A549 (cell line): ENCODE measurements at regions not wholly inside any gene's neighbourhood (a gene's known extent, or its start where the extent isn't known, plus 50 kb on each side); places are given as distances from the start of the nearest gene placed in this dataset.

Source experiments
- CEBPB ChIP-seq, 2 experiments: fragments of >200 bp in 1 of 2; sonication (Bioruptor Twin) in 1 of 2; formaldehyde crosslinking in 1 of 2; IDR thresholded peaks; 2 replicates each; pipeline ENCODE4 v1.6.1; 2012 to 2016
- EHMT2 ChIP-seq: fragments of 200-600 bp; sonication (generic); IDR thresholded peaks from 2 replicates; pipeline ENCODE4 v1.6.1; 2016; ENCODE audit warnings: antibody characterized with exemption, low read depth, mild to moderate bottlenecking, moderate library complexity
- EP300 ChIP-seq, 2 experiments: fragments of >200 bp; sonication (Bioruptor Twin); formaldehyde crosslinking; IDR thresholded peaks; 2 replicates in 1 of 2; 3 replicates in 1 of 2; pipeline ENCODE4 v1.6.1; 2016 to 2017
- HOXA7 ChIP-seq: fragments of 250-450 bp; sonication (Bioruptor Pico); IDR thresholded peaks from 2 replicates; pipeline ENCODE4 v1.5.0; 2020; ENCODE audit warnings: mild to moderate bottlenecking, moderate library complexity
- JUN ChIP-seq, 2 experiments: fragments of >200 bp; sonication (Bioruptor Twin); formaldehyde crosslinking; IDR thresholded peaks; 2 replicates in 1 of 2; 3 replicates in 1 of 2; pipeline ENCODE4 v1.6.1; 2016 to 2017
- MAFK ChIP-seq: fragments of 450-650 bp; IDR thresholded peaks from 2 replicates; pipeline ENCODE4 v1.6.1; 2014; ENCODE audit not compliant: partially characterized antibody
- MYC ChIP-seq: IDR thresholded peaks from 2 replicates; pipeline ENCODE4 v1.6.1; 2012; ENCODE audit warnings: mild to moderate bottlenecking, inconsistent platforms, low read length, improper control_type of control experiment, borderline replicate concordance
- RAD21 ChIP-seq, 2 experiments: fragments of >200 bp in 1 of 2; sonication (Bioruptor Twin) in 1 of 2; formaldehyde crosslinking in 1 of 2; IDR thresholded peaks in 1 of 2; conservative IDR thresholded peaks in 1 of 2; 2 replicates in 1 of 2; 3 replicates in 1 of 2; pipeline ENCODE4 v1.6.1; 2012 to 2018; ENCODE audit warnings: inconsistent platforms in 1 of 2
- SMC3 ChIP-seq: fragments of >200 bp; sonication (Bioruptor Twin); formaldehyde crosslinking; IDR thresholded peaks from 3 replicates; pipeline ENCODE4 v1.6.1; 2018; ENCODE audit warnings: inconsistent platforms
- TFCP2L1 ChIP-seq: fragments of 250-450 bp; sonication (Bioruptor Pico); IDR thresholded peaks from 2 replicates; pipeline ENCODE4 v1.5.0; 2021; ENCODE audit warnings: mild to moderate bottlenecking
- ZSCAN20 ChIP-seq: fragments of 250-450 bp; sonication (Bioruptor Pico); IDR thresholded peaks from 2 replicates; pipeline ENCODE4 v1.8.0; 2022; ENCODE audit warnings: mild to moderate bottlenecking, moderate library complexity
- TF ChIP-seq, protein P1 (sequence below): fragments of >200 bp; sonication (Bioruptor Twin); formaldehyde crosslinking; IDR thresholded peaks from 3 replicates; pipeline ENCODE4 v1.5.1; 2016

DNA sequence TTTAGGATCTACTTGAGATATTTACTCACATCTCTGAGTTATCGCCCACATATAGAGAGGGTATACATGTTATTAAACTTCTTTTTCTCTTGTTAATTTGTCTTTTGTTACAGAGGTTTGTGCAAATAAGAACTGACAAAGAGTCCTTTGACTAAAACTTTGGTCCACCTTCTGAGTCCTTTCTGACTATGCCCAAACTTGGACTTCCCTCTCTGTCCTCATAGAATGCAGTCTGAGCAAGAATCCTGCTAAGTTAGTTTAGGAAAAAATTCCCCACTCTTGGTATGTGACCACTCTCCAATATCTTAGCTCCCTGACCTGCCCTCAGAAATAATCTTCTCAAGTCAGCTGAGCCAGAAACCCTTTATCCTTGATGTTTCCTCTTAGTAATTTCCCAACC is 257.5 kb upstream of the REG3G start:
- no peak for TF ChIP-seq SMC3
- TF ChIP-seq MAFK = no peak
- TF ChIP-seq, protein P1, sequence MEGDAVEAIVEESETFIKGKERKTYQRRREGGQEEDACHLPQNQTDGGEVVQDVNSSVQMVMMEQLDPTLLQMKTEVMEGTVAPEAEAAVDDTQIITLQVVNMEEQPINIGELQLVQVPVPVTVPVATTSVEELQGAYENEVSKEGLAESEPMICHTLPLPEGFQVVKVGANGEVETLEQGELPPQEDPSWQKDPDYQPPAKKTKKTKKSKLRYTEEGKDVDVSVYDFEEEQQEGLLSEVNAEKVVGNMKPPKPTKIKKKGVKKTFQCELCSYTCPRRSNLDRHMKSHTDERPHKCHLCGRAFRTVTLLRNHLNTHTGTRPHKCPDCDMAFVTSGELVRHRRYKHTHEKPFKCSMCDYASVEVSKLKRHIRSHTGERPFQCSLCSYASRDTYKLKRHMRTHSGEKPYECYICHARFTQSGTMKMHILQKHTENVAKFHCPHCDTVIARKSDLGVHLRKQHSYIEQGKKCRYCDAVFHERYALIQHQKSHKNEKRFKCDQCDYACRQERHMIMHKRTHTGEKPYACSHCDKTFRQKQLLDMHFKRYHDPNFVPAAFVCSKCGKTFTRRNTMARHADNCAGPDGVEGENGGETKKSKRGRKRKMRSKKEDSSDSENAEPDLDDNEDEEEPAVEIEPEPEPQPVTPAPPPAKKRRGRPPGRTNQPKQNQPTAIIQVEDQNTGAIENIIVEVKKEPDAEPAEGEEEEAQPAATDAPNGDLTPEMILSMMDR = no peak
- no peak for TF ChIP-seq JUN (IDR thresholded peaks at IDR 0.05)
- TF ChIP-seq EHMT2 = no peak
- no peak for TF ChIP-seq EP300 (IDR thresholded peaks at IDR 0.05)
- TF ChIP-seq RAD21 (conservative IDR thresholded peaks at IDR 0.05 in 1 of 2, IDR thresholded peaks at IDR 0.05 in 1 of 2) = no peak
- no peak for TF ChIP-seq TFCP2L1 (CRISPR knock-in tag)
- no peak for TF ChIP-seq ZSCAN20
- TF ChIP-seq HOXA7 = no peak
- TF ChIP-seq MYC = no peak
- no peak for TF ChIP-seq CEBPB (IDR thresholded peaks at IDR 0.05)
